BJ (cell line): ENCODE measurements at regions not wholly inside any gene's neighbourhood (a gene's known extent, or its start where the extent isn't known, plus 50 kb on each side); places are given as distances from the start of the nearest gene placed in this dataset. TPM values are rescaled to one million over a fixed set of nuclear protein-coding genes. Genes with fewer than 3 reads are reported as not detected.

Experiments used
- CTCF ChIA-PET: fragments of 350-600 bp; formaldehyde crosslinking; extraction: SDS; loops from one replicate; lab custom pipeline; 2021; ENCODE audit warnings: antibody characterized with exemption, inconsistent platforms; lab: Yijun Ruan, JAX
- POLR2A ChIA-PET: fragments of 300-600 bp; sonication (Branson Sonifier 250); formaldehyde crosslinking; extraction: SDS; loops from one replicate; lab custom pipeline; 2021; ENCODE audit warnings: antibody characterized with exemption; lab: Charles Lee
- DNase-seq: peaks from one replicate; pipeline ENCODE4 v3.0.0-alpha.2; 2011; ENCODE audit warnings: low read depth
- H3K27me3 ChIP-seq: 2 replicates; pipeline ENCODE4 v1.6.0; 2011; ENCODE audit warnings: low read length; ENCODE audit not compliant: control insufficient read depth, insufficient read depth
- H3K36me3 ChIP-seq: 2 replicates; pipeline ENCODE4 v1.5.1; 2011; ENCODE audit warnings: low read length; ENCODE audit not compliant: control insufficient read depth, insufficient read depth
- H3K4me3 ChIP-seq: 2 replicates; pipeline ENCODE4 v1.5.1; 2011; ENCODE audit warnings: low read depth, mild to moderate bottlenecking, control low read depth, low read length
- small RNA-seq: library from RNA; depleted of rRNA; stranded (forward); fragments of <200 nt; gene quantifications from one replicate; pipeline ENCODE3, GENCODE V24; 2012; ENCODE audit warnings: low replicate concordance, low read depth; ENCODE audit not compliant: insufficient read length
- TF ChIP-seq, protein P1 (sequence below): IDR thresholded peaks from 2 replicates; pipeline ENCODE4 v1.5.1; 2011; ENCODE audit warnings: low read depth, mild to moderate bottlenecking, control low read depth, inconsistent platforms, low read length, moderate library complexity; ENCODE audit not compliant: insufficient read depth

- DNase-seq = no peak
- CTCF ChIA-PET = interaction anchor here (0.7 to 1.6 kb wide), 2 partner anchors 10 to 21 kb away, joined by 3 to 4 read pairs; no protein-coding TSS in a partner anchor
- no peaks in the 10 kb centered on the region for H3K27me3 ChIP-seq
- H3K36me3 ChIP-seq = no peaks in the 10 kb centered on the region
- TF ChIP-seq, protein P1, sequence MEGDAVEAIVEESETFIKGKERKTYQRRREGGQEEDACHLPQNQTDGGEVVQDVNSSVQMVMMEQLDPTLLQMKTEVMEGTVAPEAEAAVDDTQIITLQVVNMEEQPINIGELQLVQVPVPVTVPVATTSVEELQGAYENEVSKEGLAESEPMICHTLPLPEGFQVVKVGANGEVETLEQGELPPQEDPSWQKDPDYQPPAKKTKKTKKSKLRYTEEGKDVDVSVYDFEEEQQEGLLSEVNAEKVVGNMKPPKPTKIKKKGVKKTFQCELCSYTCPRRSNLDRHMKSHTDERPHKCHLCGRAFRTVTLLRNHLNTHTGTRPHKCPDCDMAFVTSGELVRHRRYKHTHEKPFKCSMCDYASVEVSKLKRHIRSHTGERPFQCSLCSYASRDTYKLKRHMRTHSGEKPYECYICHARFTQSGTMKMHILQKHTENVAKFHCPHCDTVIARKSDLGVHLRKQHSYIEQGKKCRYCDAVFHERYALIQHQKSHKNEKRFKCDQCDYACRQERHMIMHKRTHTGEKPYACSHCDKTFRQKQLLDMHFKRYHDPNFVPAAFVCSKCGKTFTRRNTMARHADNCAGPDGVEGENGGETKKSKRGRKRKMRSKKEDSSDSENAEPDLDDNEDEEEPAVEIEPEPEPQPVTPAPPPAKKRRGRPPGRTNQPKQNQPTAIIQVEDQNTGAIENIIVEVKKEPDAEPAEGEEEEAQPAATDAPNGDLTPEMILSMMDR = no peak
- H3K4me3 ChIP-seq = no peak overlapping the region
- POLR2A ChIA-PET = no interaction called here
These were observed 51.3 kb upstream of the CXADR start for GRCh38 chr21:17461582-17461981.

GRCh38 chr21:17462276-17462981 lies 50.4 kb upstream of the CXADR start:
- TF ChIP-seq, protein P1 = no peak
- ChIA-PET CTCF (interaction anchor here (0.7 to 1.0 kb wide), 2 partner anchors 10 to 87 kb away, joined by 4 to 5 read pairs; no protein-coding TSS in a partner anchor), POLR2A (interaction anchor here (0.7 kb wide), 1 partner anchor 145 kb away, joined by 8 read pairs; no protein-coding TSS in a partner anchor)
- no peak for DNase-seq
- H3K27me3 ChIP-seq = no peaks in the 10 kb centered on the region
- H3K36me3 ChIP-seq = no peaks in the 10 kb centered on the region
- H3K4me3 ChIP-seq = no peak overlapping the region

Small RNA genes lying in the stretch of these regions (small RNA-seq; reads per million reads assigned to genes)
- gene MIR125B2 (26.3 reads per million, percentile 85 among the genes with 10 or more reads in this experiment), gene MIR99A (3,835 reads per million, percentile 98 among the genes with 10 or more reads in this experiment), gene MIRLET7C (1,529 reads per million, percentile 97 among the genes with 10 or more reads in this experiment), gene RNU1-98P (not detected), gene RNU6-113P (not detected), gene RNU6-426P (not detected), gene SNORD74B (not detected)
